ENCODE measurements at regions not wholly inside any gene's neighbourhood (a gene's known extent, or its start where the extent isn't known, plus 50 kb on each side); places are given as distances from the start of the nearest gene placed in this dataset.

DNA sequence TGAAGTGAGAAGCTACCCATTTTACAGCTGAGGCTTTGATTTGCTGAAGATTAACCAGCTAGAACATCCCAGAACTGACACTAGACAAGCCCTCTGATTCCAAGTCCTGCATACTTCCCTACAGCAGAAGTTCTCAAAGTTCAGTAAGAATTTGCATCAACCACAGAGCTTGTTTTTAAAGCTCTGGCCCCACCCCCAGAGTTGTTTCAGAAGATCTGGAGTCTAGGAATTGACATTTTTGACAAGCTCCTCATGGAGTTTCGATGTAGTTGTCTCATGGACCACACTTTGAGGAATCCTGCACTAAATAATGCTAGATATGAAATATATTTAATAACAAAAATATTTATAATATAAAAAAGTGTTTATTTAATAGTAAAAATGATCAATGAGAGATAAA lies 120.3 kb upstream of the ADAMTS18 start:
- no peak for DNase-seq

- DNase-seq = no peak
Observed at GRCh38 chr16:77555791-77556190, 121.0 kb upstream of the ADAMTS18 start.

GRCh38 chr16:77556201-77556873 lies 121.5 kb upstream of the ADAMTS18 start:
- DNase-seq = no peak

GRCh38 chr16:77557385-77557784 lies 122.6 kb upstream of the ADAMTS18 start:
- DNase-seq = no peak

GRCh38 chr16:77558786-77559185 lies 124.0 kb upstream of the ADAMTS18 start:
- DNase-seq = no peak

GRCh38 chr16:77562497-77562896 lies 127.7 kb upstream of the ADAMTS18 start:
- no peak for DNase-seq

DNA sequence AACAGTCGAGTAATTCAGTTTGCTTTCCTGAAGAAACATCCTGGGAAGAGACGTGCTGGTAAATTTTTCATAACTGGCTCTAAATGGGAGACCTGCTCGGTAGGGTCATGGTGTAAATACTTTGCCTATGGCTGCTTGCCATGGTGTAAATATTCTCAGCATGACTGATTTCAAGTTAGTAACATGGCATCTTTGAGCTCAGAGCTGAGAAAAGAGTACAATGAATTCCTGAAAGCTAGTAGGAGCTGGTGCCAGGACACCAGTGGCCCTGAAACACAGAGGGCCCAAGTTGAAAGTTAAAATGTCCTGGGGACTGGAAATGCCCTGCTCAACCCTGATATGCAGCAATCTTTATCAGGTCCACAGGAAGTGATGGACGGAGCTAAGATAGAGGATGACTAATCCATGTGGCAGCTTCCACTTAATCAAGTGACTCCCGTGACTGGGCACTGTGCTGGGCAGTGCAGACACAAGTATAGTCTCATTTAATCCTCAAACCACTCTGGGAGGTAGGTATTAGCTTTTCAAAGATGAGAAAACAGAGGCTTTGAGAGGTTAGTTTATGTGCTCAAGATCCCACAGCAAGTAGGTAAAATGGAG lies 130.1 kb upstream of the ADAMTS18 start:
- no peak for DNase-seq

GRCh38 chr16:77569406-77569805 lies 134.6 kb upstream of the ADAMTS18 start:
- DNase-seq = no peak

DNA sequence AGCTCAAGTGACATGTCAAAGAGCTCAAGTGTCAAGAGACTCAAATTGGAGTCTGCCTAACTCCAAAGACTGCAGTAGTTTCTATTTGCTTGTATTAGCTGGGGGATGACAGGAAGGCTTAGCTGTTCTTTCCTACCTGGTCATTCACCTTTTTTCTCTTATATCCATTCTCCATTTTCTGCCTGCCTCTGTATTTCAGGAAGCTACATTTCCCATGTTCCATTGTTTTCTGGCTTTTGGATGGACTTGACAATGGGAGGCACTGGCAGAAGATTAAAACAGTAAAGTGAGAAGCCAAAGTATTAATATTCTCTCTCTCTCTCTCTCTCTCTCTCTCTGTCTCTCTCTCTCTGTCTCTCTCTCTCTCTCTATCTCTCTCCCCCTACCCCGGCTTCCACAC lies 135.7 kb upstream of the ADAMTS18 start:
- DNase-seq = no peak

DNA sequence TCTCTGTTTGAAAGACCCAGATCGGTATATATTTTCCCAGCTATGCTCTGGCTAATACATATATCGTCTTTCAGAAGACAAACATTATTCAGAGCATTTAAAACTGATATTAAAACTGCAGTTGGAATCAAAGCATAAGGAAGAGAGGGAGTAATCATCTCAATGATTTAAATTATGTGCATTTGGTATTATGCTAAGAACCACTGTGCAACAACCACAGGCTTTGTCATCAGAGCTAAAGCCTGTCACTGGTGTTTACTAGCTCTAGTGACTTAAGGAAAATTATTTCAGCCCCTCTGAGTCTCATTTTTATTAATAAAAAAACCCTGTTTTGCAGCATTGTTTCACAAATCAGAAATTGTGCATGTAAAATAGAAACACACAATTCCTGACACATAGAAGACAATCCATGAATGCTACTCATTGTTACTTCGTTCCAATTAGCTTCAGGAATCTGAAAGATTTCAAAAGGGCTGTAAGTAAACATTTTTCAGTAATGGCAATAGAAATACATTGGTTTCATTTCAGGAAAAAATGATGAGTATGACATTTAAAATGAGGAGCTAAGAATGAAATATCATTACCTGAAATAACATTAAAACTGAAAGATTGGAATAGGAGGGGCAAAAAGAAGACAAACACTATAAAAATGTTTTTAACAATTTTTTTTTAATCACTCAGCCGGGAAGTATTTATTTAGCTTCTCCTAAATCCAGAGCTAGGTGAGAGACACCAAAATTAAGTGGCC lies 136.5 kb upstream of the ADAMTS18 start:
- no peak for DNase-seq

GRCh38 chr16:77574867-77575624 lies 140.2 kb upstream of the ADAMTS18 start:
- no peak for DNase-seq

DNA sequence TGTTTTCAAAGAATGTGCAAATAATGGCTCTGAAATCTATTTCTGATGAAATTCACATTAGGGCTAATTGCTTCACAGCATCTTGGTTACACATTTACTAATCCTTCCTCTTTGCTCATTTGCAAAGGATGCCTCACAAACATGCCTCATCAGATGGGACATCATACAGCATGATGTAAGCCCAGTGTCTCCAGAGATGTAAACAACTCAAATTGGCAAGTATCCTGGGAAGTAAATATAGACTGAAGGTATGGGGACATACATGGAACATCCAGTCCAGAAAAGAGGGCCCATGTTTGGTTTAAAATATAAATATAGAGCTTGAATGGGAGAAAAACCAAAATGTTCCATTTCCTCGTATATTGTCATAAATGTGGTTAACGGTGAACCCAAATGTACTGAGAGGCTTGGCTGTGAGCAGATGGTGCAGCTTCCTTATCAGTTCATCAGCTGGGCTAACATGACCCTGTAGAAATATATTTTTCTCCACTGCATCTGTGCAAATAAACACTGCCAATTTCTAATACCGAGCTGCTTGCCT lies 142.9 kb upstream of the NUDT7 start:
- DNase-seq = no peak

DNA sequence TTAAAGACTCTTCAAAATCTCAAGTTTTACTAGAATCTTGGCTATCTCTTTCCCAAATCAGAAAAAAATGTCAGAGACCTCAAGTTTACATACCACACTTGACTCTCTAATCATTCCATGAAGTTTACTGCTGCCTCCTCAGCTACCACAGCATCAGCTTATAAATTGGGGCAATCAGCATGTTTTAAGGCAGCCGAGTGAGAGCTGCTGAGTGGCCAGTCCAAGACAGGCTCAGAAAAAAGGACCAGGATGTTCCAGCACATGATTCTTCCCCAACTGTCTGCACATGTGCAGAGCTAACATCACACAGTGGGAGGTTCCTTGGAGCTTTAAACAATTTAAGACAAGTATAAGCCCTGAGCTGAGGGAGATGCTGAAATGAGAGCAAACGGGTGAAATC lies 140.6 kb upstream of the NUDT7 start:
- no peak for DNase-seq

DNA sequence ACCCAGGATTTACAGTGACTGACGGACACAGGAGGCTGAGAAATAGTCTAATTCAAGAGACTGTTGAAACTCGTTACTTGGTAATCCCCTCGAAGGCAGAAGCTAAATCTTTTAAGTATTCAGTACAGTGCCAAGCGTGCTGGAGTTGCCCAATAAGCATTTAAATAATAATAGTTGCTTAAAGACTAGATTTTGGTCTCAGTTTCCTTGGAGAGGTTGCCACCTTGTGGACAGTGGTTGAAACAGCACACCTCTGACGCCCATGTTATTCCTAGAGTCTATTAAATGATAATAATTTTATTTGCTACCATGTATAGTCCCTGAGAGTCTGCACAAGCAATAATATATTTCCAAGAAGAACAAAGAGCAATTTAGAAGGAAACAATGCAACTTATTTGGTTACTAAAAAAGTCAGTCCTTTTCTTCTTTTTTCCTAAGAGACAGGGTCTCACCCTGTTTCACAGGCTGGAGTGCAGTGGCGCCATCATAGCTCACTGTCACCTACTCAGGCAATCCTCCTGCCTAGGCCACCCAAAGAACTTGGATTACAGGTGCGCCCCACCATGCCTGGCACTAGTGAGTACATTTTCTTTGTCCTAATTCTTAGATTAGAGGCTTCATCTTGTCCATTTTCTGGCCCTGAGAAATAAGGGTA lies 138.0 kb upstream of the NUDT7 start:
- peak in 1 of 2 experiments; percentile 2 for DNase-seq

- DNase-seq = no peak
Observed at GRCh38 chr16:77585379-77586251, 136.7 kb upstream of the NUDT7 start.

GRCh38 chr16:77588389-77588788 lies 133.9 kb upstream of the NUDT7 start:
- DNase-seq = no peak

GRCh38 chr16:77589071-77589765 lies 133.1 kb upstream of the NUDT7 start:
- no peak for DNase-seq

GRCh38 chr16:77590707-77591106 lies 131.6 kb upstream of the NUDT7 start:
- no peak for DNase-seq

- DNase-seq = no peak
Observed at GRCh38 chr16:77591347-77591746, 131.0 kb upstream of the NUDT7 start.

- no peak for DNase-seq
Observed at GRCh38 chr16:77592021-77592420, 130.3 kb upstream of the NUDT7 start.

GRCh38 chr16:77594057-77594456 lies 128.3 kb upstream of the NUDT7 start:
- DNase-seq = no peak
